ENCODE measurements at regions not wholly inside any gene's neighbourhood (a gene's known extent, or its start where the extent isn't known, plus 50 kb on each side); places are given as distances from the start of the nearest gene placed in this dataset.

DNA sequence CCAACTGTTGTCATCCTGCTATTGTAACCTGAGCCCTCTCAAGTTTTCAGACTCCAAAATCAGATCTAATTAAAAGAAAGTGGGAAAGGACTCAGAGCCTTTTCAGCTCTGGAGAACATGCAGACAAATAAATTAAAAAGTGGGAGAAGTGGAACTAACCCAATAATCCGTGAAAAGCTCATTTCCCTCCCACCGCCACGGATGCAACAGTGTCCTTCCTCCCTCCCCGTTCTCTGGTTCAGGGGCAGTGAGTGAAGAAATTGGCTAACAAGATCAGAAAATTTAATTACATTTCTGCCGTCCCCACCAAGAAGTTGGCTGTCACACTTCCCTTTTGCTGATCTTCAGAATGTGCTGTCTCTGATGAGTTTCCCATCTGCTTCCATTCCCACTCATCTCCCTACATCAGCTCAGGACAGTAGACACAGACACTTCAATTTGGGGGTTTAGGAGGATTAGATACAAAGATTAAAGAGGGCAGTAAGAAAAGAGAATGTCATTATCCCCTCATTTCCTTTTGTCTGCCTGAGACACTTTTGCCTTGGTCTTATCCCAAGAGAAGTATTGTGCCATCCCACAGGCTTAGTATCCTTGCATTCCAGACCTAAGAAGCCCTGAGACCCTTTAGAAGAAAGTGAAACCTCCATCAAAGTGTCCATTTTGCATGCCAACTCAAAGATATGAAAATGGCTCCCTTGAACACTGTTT, 335.7 kb upstream of the PPP2R3A start:
- in situ Hi-C loops (cut with MboI; ENCODE audit: low pct_ligation_motif_present in 1 of 4, low pct_unique_long_range_greater_than_20kb in 1 of 4, low sequenced_read_pairs in 3 of 4) = no loop called here
- 72 to 83% methylated on average over 5 of the region's 5 CpGs for WGBS, 2 donors (ENCODE audit: low coverage in 1 of 2)
- Histone ChIP-seq H3K4me3 (no peak overlapping the region), H3K9me3 (no peaks in the 10 kb centered on the region), H3K4me1 (no peaks in the 10 kb centered on the region), H3K36me3 (no peaks in the 10 kb centered on the region), H3K27ac (no peak overlapping the region), H3K27me3 (no peaks in the 10 kb centered on the region)
- intact Hi-C loops (cut with DNase I; ENCODE audit: low total_unique reads) = no loop called here
- no peak for DNase-seq
- TF ChIP-seq POLR2AphosphoS5 (IDR thresholded peaks at IDR 0.05) = no peak
- TF ChIP-seq POLR2A (IDR thresholded peaks at IDR 0.05) = no peak
- TF ChIP-seq, protein P1, sequence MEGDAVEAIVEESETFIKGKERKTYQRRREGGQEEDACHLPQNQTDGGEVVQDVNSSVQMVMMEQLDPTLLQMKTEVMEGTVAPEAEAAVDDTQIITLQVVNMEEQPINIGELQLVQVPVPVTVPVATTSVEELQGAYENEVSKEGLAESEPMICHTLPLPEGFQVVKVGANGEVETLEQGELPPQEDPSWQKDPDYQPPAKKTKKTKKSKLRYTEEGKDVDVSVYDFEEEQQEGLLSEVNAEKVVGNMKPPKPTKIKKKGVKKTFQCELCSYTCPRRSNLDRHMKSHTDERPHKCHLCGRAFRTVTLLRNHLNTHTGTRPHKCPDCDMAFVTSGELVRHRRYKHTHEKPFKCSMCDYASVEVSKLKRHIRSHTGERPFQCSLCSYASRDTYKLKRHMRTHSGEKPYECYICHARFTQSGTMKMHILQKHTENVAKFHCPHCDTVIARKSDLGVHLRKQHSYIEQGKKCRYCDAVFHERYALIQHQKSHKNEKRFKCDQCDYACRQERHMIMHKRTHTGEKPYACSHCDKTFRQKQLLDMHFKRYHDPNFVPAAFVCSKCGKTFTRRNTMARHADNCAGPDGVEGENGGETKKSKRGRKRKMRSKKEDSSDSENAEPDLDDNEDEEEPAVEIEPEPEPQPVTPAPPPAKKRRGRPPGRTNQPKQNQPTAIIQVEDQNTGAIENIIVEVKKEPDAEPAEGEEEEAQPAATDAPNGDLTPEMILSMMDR (IDR thresholded peaks at IDR 0.05) = no peak
- TF ChIP-seq EP300 (IDR thresholded peaks at IDR 0.05; ENCODE audit: low read depth) = no peak

DNA sequence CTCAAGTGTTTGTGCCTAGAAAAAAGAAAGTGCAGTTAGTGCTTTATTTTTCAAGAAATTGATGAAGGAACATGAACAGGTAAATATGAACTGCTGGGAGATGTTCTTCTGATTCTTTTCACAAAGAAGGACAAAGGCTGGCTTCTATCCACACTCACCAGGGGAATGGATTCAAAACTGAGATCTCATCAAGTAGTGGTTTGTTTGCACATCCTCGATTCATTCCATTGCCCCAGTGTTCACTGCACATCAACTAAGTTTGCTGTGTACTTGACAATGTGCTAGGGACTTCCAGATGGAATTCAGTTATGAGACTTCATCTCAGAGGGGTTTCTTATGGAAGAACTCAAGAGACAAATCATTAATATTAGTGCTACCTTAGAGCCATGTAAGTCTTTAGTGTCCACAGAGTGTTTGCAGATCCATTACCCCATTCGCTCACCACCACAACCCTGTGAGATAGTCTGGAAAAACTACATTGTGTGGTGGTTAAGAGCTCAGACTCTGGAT, 332.9 kb upstream of the PPP2R3A start:
- in situ Hi-C loops (cut with MboI; ENCODE audit: low pct_ligation_motif_present in 1 of 4, low pct_unique_long_range_greater_than_20kb in 1 of 4, low sequenced_read_pairs in 3 of 4) = no loop called here
- WGBS, 2 donors (ENCODE audit: low coverage in 1 of 2) = 80 to 86% methylated on average over 1 to 2 of the region's 2 CpGs

DNA sequence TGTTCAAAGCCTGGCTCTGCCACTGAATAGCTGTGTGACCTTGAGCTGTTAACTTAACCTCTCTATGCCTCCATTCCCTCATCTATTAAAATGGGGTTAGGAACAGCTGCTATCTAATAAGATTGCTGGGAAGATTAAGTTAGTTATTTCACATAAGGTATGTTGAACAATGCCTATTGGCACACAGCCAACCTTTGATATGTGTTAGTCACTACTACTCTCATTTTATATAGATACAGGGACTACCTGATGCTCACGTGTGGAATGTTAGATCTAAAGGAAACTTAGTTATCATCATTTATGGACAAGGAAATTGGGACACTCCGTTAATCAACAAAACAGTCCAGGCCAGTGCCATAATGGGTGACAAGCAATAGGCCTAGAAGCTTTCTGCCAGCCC, 332.4 kb upstream of the PPP2R3A start:
- no peak overlapping the region for H3K27ac ChIP-seq
- intact Hi-C loops (cut with DNase I; ENCODE audit: low total_unique reads) = no loop called here
- TF ChIP-seq, protein P1 (IDR thresholded peaks at IDR 0.05) = no peak
- TF ChIP-seq POLR2AphosphoS5 (IDR thresholded peaks at IDR 0.05) = no peak
- no peak for TF ChIP-seq POLR2A (IDR thresholded peaks at IDR 0.05)
- no peak for TF ChIP-seq EP300 (IDR thresholded peaks at IDR 0.05; ENCODE audit: low read depth)
- H3K36me3 ChIP-seq = no peaks in the 10 kb centered on the region
- H3K4me3 ChIP-seq = no peak overlapping the region
- H3K9me3 ChIP-seq = no peaks in the 10 kb centered on the region
- DNase-seq = no peak
- no peaks in the 10 kb centered on the region for H3K27me3 ChIP-seq
- in situ Hi-C loops (cut with MboI; ENCODE audit: low pct_ligation_motif_present in 1 of 4, low pct_unique_long_range_greater_than_20kb in 1 of 4, low sequenced_read_pairs in 3 of 4) = no loop called here
- 56 to 72% methylated on average over 2 of the region's 2 CpGs for WGBS, 2 donors (ENCODE audit: low coverage in 1 of 2)
- H3K4me1 ChIP-seq = no peaks in the 10 kb centered on the region

More for the DNA sequence above, 332.9 kb upstream of the PPP2R3A start:
- Histone ChIP-seq H3K27ac (no peak overlapping the region), H3K36me3 (no peaks in the 10 kb centered on the region), H3K4me1 (no peaks in the 10 kb centered on the region), H3K4me3 (no peak overlapping the region), H3K27me3 (no peaks in the 10 kb centered on the region), H3K9me3 (no peaks in the 10 kb centered on the region)
- DNase-seq = no peak
- intact Hi-C loops (cut with DNase I; ENCODE audit: low total_unique reads) = no loop called here
- no peak for TF ChIP-seq POLR2A (IDR thresholded peaks at IDR 0.05)
- TF ChIP-seq, protein P1 (IDR thresholded peaks at IDR 0.05) = no peak
- TF ChIP-seq POLR2AphosphoS5 (IDR thresholded peaks at IDR 0.05) = no peak
- no peak for TF ChIP-seq EP300 (IDR thresholded peaks at IDR 0.05; ENCODE audit: low read depth)

DNA sequence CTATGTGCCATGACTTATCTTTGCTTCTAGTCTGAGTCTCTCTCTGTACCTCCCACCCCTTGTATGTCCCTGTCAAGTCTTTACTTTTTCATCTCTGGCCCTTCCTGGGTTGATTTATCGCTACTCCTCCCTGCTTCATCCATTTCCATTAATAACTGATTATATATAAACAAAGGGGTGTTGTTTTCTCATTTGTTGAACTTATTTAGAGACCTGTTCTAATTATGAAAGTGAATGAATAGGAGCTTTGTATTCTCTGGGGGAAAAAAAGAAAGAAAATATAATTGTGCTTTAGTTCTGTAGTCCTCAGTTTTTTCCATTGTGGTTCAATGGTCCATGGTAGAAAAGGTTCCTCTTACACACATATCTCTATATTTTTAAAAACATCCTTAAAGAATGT, 328.9 kb upstream of the PPP2R3A start:
- Histone ChIP-seq H3K4me3 (no peak overlapping the region), H3K9me3 (no peaks in the 10 kb centered on the region), H3K27ac (no peak overlapping the region), H3K4me1 (no peaks in the 10 kb centered on the region), H3K27me3 (no peaks in the 10 kb centered on the region), H3K36me3 (no peaks in the 10 kb centered on the region)
- intact Hi-C loops (cut with DNase I; ENCODE audit: low total_unique reads) (no loop called here), in situ Hi-C loops (cut with MboI; ENCODE audit: low pct_ligation_motif_present in 1 of 4, low pct_unique_long_range_greater_than_20kb in 1 of 4, low sequenced_read_pairs in 3 of 4) (no loop called here)
- DNase-seq = no peak
- 67 to 76% methylated on average over 1 of the region's 1 CpG for WGBS, 2 donors (ENCODE audit: low coverage in 1 of 2)
- TF ChIP-seq POLR2AphosphoS5 (IDR thresholded peaks at IDR 0.05) (no peak), POLR2A (IDR thresholded peaks at IDR 0.05) (no peak), EP300 (IDR thresholded peaks at IDR 0.05; ENCODE audit: low read depth) (no peak)
- TF ChIP-seq, protein P1 (IDR thresholded peaks at IDR 0.05) = no peak
